ENCODE measurements at regions not wholly inside any gene's neighbourhood (a gene's known extent, or its start where the extent isn't known, plus 50 kb on each side); places are given as distances from the start of the nearest gene placed in this dataset.

DNA sequence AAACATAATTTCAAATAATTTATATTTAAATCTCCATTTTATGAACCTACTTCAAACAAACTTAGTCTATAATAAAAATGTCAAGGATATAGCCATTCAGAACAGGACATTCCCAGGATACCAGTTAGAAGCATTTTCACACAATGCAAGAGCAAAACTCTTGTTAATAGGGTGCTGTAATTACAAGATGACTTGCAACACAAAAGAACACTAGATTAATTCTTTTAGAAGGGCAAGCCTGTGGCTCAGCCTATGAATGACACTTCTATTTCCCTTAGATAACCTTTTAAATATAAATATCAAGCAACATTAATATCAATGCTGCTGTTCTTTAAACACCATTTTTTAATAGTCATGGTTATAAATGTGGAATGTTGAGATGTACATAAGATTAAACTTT lies 157.9 kb upstream of the SCN7A start:
- Histone ChIP-seq H3K4me1 (replicated peaks in 1 of 2; ENCODE audit: control insufficient read depth in 2 of 2, insufficient read depth in 2 of 2, low read length in 2 of 2) (no peaks in the 10 kb centered on the region), H3K36me3 (ENCODE audit: control insufficient read depth, insufficient read depth, low read length) (no peaks in the 10 kb centered on the region), H3K79me2 (ENCODE audit: control insufficient read depth, insufficient read depth, low read length) (no peaks in the 10 kb centered on the region), H3K9ac (ENCODE audit: insufficient read depth in 1 of 2, low read depth in 2 of 2, low read length in 2 of 2) (no peak overlapping the region), H3K27me3 (ENCODE audit: control insufficient read depth in 2 of 2, insufficient read depth in 2 of 2, low read length in 2 of 2) (no peaks in the 10 kb centered on the region), H3K9me3 (replicated peaks; ENCODE audit: control insufficient read depth, insufficient read depth, low read depth, low read length) (no peaks in the 10 kb centered on the region), H2AFZ (ENCODE audit: low read depth, low read length) (no peak overlapping the region), H3K4me3 (no peak overlapping the region), H4K20me1 (replicated peaks; ENCODE audit: control insufficient read depth, insufficient read depth, low read length) (no peaks in the 10 kb centered on the region), H3K9me1 (ENCODE audit: control insufficient read depth, insufficient read depth, low read length) (no peaks in the 10 kb centered on the region), H3K27ac (ENCODE audit: extremely low read depth, low read depth, low read length) (no peak overlapping the region), H3K4me2 (ENCODE audit: insufficient read depth, low read length) (no peak overlapping the region)
- in situ Hi-C loops (cut with MboI) (no loop called here), intact Hi-C loops (cut with micrococcal nuclease) (no loop called here)
- BruUV-seq (replicated peaks), result no TSS peak
- ATAC-seq (no peak), FAIRE-seq (no peak), DNase-seq (ENCODE audit: extremely low read depth in 1 of 4, low spot score in 3 of 4) (no peak)
- CTCF ChIA-PET (ENCODE audit: low intra/inter-chr PET ratio), result no interaction called here
- no peak for TF ChIP-seq ZNF3 (CRISPR knock-in tag; IDR thresholded peaks at IDR 0.05)
- no peak for TF ChIP-seq ETV1 (tag; conservative IDR thresholded peaks at IDR 0.05; ENCODE audit: low read depth)
- no peak for TF ChIP-seq TEAD1 (CRISPR knock-in tag; IDR thresholded peaks at IDR 0.05)
- no peak for TF ChIP-seq THRAP3 (IDR thresholded peaks at IDR 0.05; ENCODE audit: borderline replicate concordance)
- no peak for TF ChIP-seq ZNF668 (CRISPR knock-in tag; IDR thresholded peaks at IDR 0.05)
- no peak for TF ChIP-seq PYGO2 (tag; IDR thresholded peaks at IDR 0.05)
- TF ChIP-seq, protein P1, sequence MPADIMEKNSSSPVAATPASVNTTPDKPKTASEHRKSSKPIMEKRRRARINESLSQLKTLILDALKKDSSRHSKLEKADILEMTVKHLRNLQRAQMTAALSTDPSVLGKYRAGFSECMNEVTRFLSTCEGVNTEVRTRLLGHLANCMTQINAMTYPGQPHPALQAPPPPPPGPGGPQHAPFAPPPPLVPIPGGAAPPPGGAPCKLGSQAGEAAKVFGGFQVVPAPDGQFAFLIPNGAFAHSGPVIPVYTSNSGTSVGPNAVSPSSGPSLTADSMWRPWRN (IDR thresholded peaks at IDR 0.05; ENCODE audit: low read depth), result no peak
- TF ChIP-seq KDM1A (IDR thresholded peaks at IDR 0.05), result no peak
- no peak for TF ChIP-seq NONO (IDR thresholded peaks at IDR 0.05; ENCODE audit: low read depth in 2 of 2, low read length in 1 of 2)
- TF ChIP-seq BRD9 (IDR thresholded peaks at IDR 0.05; ENCODE audit: low read depth, partially characterized antibody), result no peak
- TF ChIP-seq POLR2H (tag; IDR thresholded peaks at IDR 0.05; ENCODE audit: low read depth), result no peak
- TF ChIP-seq XRCC4 (IDR thresholded peaks at IDR 0.05; ENCODE audit: extremely low read depth, insufficient read depth, insufficient read length), result no peak
- no peak for TF ChIP-seq ZNF24 (IDR thresholded peaks at IDR 0.05)
- TF ChIP-seq, protein P2, sequence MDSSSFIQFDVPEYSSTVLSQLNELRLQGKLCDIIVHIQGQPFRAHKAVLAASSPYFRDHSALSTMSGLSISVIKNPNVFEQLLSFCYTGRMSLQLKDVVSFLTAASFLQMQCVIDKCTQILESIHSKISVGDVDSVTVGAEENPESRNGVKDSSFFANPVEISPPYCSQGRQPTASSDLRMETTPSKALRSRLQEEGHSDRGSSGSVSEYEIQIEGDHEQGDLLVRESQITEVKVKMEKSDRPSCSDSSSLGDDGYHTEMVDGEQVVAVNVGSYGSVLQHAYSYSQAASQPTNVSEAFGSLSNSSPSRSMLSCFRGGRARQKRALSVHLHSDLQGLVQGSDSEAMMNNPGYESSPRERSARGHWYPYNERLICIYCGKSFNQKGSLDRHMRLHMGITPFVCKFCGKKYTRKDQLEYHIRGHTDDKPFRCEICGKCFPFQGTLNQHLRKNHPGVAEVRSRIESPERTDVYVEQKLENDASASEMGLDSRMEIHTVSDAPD (CRISPR knock-in tag; IDR thresholded peaks at IDR 0.05), result no peak
- TF ChIP-seq, protein P3, sequence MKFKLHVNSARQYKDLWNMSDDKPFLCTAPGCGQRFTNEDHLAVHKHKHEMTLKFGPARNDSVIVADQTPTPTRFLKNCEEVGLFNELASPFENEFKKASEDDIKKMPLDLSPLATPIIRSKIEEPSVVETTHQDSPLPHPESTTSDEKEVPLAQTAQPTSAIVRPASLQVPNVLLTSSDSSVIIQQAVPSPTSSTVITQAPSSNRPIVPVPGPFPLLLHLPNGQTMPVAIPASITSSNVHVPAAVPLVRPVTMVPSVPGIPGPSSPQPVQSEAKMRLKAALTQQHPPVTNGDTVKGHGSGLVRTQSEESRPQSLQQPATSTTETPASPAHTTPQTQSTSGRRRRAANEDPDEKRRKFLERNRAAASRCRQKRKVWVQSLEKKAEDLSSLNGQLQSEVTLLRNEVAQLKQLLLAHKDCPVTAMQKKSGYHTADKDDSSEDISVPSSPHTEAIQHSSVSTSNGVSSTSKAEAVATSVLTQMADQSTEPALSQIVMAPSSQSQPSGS (CRISPR knock-in tag; IDR thresholded peaks at IDR 0.05), result no peak
- no peak for TF ChIP-seq ARID1B (IDR thresholded peaks at IDR 0.05)
- POLR2A ChIA-PET, result no interaction called here

All from K562 (cell line).